EL (cell line): ENCODE measurements at regions not wholly inside any gene's neighbourhood (a gene's known extent, or its start where the extent isn't known, plus 50 kb on each side); places are given as distances from the start of the nearest gene placed in this dataset.
"Not testable (repeated sequence)": the region's sequence is repeated elsewhere in the genome, so short reads cannot be mapped to it uniquely, and the experiment has no call there.

ENCODE experiments used
- DNase-seq: peaks from one replicate; pipeline ENCODE4 v3.0.0-alpha.2; 2016

DNA sequence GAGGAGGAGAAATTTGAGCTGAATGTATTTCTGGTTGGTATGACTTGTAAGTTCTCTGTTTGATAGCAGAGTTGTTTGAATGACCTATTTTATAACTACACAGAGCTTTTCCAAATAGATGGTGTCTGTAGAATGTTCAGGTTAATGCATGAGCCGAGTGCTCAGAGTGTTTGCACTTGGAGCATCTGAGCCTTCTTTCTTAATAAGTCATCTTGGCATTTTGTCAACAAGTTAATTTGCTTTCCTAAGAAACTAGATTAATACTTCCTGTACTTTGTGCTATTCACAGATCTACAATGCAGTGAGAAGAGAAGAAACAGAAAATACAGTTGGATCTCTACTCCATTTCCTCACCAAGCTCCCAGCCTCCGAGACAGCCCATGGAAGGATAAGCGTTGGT lies 138.2 kb downstream of the PLCE1 start:
- DNase-seq = peak; percentile 63

DNA sequence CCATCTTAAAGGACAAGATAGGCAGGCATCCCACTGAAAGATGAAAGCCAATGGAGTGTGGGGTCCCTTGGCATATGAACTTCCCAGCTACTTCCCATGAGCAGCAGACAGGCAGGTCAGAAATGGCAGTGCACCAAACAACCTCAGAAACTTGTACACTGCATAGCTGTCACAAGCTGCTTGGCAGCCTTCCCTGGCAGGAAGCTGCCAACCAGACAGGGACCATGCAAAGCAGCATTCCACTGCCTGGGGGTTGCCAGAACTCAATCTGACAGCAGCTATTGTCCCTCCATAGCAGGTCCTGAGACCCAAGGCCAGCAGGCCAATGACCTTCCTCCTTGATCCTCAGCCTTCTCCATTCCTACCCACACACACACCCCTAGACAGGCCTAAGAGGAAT lies 139.5 kb downstream of the PLCE1 start:
- peak; percentile 60 for DNase-seq

DNA sequence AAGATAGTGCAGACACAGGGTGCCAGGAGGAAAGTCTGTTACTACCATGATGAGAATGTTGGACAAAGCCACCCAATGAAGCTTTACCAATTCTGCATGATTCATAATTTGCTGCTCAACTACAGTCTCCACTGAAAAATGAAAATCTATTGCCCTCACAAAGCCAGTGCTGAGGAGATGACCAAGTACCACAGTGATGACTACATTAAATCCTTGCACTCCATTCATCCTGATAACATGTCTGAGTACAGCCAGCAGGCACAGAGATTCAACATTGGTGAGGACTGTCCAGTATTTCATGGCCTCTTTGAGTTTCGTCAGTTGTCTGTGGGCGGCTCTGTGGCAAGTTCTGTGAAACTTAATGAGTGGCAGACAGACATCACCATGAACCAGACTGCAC lies 144.0 kb downstream of the PLCE1 start:
- DNase-seq = peak; percentile 4

DNA sequence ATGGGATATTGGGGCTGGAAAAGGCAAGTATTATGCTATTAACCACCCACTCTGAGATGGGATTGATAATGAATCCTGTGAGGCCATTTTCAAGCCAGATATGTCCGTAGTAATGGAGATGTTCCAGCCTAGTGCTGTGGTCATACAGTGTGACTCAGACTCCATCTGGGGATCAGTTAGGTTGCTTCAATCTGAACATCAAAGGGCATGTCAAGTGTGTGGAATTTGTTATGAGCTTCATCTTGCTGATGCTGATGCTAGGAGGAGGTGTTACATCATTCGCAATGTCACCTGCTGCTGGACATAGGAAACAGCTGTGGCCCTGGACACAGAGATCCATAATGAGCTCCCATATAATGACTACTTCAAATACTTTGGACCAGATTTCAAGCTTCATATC lies 144.7 kb downstream of the PLCE1 start:
- DNase-seq = peak; percentile 56

DNA sequence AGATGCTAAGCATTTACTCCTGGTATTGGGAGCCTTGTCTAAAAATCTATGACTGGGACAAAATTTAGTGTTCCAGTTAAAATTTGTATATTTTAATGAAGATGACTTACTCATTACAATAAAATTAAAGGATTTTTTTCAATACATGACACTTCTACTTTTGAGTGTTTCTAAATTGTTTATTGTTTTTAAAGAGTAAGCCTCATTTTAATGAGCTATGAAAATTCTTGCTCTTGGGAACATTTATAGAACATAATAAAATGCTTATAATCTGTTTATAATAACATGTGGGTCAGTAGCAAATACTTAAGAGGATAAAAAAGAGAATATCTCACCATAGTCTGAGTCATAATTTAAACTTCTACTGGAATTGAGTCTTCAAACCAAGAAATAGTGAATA lies 149.5 kb downstream of the PLCE1 start:
- no peak for DNase-seq

DNA sequence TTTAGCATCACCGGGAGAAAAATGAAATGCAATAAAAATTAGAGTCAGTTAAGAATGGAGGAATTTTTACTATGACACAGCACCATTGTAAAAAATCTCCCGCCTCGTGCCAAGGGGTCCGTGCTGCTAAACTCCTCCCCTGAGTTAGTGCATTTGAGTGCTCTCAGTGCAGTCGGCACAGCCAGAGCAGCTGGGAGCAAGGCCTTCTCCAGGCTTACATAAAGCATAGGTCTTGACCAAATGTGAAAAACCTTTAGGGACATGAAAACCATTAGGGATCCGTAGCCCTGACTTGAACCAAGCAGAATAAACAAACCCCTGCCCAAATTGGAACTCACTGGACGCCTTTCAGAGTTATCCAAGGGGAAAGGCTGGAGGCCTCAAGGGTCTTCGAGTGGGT lies 152.6 kb downstream of the PLCE1 start:
- no peak for DNase-seq

DNA sequence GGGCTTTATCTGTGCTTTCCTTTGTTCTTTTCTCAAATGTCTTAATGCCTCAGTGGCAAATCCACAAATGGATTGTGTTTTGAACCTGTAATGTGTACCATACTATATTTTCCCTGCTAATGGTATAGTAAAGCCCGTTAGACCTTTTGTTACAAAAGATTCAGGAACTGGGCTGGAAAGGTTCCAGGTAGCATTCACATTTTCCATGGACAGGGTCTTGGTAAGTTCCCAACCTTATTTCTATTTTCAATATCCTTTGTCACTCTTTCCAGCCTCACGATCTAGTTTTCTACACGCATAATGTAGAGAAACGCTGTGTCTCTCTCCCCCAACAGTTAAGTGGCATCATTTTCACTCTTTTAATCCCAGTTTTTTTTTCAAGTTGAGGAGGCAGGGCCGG lies 153.0 kb downstream of the PLCE1 start:
- no peak for DNase-seq

DNA sequence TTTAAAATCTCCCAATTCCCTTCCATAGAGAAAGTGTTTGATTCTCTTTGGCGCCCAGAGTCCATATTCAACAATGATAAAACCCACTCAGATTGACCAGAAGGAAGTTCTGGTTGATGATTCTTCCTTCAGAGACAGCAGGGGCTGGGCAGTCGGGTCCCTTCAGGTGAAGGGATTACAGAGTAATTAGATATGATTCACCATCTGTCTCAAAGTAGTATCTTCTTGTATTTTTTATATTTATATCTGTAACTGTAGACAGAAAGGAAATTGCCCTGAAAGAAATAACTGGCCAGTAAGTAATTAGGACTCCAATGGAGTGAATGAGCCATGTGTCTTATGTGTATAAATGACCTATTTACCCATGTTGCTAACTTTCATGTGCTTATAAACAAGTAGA lies 156.0 kb downstream of the PLCE1 start:
- no peak for DNase-seq

DNA sequence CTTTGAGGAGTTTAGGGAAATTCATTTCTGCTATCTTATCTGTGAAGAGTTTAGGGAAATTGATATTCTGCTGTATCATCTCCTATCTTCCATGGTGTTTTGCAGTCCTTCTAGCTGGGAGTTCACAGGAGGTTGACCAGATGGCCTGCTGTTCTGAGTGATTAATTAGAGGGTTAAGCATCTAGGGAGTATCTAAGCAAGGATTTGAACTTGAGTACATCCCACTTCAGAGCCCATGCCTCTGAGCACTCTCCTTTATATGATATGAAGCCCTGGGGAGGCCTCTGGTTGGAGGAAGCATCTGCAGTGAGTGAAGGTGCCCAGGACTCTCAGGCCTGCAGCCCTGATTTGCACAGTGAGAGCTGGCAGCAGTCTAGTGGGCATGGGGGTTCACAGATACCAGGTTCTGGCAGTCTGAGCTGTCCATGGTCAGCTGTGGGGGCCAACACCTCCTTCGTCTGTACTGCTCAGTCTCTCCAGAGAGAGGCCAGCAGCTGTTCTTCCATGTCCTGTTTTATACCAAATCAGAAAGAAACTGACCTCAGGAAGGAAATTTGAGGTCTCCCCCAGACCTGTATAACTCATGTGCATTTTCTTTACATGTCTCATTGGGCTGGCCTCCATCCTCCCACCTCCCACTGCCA lies 156.9 kb downstream of the PLCE1 start:
- DNase-seq = no peak

DNA sequence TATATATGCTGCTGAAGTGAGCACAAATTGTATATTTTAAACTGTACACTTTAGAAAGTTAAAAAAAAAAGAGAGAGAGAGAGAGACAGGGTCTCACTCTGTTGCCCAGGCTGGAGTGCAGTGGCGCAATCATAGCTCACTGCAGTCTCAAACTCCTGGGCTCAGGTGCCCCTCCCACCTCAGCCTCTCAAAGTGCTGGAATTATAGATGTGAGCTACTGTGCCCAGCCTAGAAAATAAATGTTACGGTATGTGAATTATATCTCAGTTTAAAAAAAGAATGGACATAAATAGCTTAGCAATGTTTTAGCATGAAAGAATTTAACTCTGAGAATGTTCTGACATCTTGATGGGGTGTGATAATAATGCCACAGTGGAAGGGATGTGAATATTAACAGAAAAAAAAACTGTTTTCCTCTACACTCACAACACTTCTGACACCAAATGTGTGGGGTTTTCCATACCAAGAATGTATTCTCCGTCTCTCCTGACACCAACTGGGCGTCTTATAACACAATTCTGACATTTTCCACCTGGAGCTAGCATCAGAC lies 162.1 kb downstream of the PLCE1 start:
- no peak for DNase-seq

DNA sequence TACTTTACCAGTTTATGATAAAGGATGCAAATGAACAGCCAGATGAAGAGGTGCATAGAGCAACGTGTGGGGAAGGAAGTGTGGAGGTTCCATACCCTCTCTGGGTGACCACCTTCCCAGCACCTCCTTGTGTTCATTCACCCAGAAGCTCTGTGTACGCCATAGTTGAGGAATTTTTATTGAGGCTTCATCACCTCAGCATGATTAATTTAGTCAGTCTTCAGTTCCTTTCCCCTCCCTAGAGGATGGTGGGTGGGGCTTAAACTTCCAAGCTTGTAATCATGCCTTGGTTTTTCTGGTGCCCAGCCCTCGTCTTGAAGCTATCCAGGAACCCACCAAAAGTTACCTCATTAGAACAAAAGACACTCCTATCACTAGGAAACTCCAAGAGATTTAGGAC lies 162.7 kb downstream of the PLCE1 start:
- DNase-seq = no peak

DNA sequence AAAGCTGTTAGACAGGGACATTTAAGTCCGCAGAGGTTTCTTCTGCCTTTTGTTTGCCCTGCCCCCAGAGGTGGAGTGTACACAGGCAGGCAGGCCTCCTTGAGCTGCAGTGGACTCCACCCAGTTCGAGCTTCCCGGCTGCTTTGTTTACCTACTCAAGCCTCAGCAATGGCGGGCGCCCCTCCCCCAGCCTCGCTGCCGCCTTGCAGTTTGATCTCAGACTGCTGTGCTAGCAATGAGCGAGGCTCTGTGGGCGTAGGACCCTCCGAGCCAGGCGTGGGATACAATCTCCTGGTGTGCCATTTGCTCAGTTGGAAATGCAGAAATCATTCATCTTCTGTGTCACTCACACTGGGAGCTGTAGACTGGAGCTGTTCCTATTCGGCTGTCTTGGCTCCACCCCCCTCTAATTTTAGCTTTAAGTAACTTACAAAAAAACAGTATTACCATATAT lies 171.5 kb downstream of the PLCE1 start:
- not testable (repeated sequence) for DNase-seq

DNA sequence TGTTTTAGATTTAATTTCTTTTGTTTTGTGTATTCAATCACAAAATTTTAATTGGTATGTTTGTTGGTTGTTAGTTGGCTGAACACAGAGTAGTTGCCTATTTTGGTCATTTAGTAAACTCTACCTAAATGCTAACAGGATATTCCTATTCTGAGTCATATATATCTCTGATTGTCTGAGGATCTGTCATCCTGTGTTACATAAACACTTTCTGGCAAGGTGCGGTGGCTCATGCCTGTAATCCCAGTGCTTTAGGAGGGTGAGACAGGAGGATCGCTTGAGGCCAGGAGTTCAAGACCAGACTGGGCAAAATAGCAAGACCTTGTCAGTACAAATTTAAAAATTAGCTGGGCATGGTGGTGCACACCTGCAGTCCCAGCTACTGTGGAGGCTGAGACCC lies 178.6 kb downstream of the PLCE1 start:
- DNase-seq = no peak

DNA sequence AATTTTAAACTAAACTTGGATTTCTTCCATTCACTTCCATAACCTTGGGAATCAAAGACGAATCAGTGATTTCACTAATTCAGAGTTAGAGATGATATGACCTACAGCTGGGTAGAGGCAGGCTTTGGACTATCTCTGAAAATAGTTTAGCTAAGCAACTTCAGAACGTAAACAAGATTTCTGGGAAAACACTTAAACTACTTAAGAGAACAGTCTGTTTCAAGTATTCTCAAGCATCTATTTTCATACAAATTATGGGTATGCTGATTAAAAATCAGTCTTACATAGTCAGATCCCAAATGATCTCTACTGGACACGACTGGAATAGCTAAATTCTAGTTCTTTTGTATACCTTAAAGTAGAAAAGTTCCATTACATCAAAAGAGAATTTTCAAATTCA lies 179.9 kb downstream of the PLCE1 start:
- DNase-seq = no peak

DNA sequence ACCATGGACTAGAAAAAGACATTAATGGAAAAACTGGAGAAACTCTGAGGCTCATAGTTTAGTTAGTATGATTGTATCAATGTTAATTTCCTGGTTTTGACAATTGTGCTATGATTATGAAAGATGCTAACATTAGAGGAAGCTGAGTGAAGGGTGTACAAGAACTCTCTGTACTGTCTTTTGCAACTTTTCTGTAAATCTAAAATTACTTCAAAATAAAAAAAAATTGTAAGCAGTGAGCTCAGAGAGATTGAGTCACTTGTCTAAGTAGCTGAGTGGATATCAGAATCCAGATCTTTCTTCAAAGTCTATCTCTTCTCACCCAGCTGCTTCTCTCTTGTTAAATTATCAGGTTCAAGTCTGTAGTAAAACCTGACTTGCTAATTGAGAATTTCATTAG lies 181.1 kb downstream of the PLCE1 start:
- no peak for DNase-seq

DNA sequence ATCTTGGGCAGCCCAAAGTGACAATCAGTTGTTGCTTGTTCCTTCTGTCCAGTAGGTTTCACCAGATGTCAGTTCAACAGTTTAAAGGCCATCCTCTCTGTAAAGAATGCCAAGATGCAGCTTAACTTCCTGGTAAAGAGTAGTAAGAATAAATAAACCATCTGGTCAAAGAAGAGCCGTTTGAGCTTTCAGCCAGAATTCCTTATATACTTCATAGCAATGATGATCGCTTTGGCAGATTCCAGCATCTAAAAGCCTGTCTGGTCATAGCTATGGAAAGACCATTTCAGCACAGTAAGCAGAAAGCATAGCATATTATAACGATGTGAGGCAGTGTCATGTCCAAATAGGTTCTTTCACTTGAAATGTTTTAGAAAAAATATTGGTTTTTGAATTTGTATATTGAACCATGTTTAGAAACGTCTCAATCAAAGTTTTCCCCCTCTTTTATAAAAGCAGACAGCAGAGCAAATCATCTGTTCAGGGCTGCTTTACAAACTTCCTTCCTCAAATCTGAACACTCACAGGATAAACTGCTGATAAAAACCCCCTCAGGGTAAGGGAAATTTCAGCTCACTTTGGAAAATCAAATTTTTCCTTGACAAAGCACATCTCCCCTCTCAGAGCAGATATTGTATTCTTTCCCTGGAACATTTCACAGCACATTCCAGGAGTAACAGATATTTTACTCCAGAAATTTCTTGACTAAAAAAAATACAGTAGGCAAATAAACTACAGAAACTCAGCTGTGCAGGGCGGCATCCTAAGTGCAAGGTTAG lies 184.1 kb downstream of the NOC3L start:
- peak; percentile 6 for DNase-seq

DNA sequence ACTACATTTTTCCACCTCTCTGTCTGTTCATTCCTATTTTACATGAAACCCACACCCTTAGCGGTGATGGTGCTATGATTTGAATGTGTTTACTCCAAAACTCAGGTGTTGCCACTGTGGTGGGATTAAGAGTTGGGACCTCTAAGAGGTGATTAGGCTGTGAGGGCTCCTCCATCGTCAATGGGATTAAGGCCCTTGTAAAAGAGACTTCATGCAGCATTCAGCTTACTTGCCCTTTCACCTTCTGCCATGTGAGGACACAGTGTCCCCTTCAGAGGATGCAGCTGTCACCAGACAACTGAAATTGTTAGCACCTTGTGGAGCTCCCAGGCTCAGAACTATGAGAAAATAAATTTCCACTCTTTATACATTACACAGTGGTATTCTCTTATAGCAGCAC lies 182.2 kb downstream of the NOC3L start:
- no peak for DNase-seq

DNA sequence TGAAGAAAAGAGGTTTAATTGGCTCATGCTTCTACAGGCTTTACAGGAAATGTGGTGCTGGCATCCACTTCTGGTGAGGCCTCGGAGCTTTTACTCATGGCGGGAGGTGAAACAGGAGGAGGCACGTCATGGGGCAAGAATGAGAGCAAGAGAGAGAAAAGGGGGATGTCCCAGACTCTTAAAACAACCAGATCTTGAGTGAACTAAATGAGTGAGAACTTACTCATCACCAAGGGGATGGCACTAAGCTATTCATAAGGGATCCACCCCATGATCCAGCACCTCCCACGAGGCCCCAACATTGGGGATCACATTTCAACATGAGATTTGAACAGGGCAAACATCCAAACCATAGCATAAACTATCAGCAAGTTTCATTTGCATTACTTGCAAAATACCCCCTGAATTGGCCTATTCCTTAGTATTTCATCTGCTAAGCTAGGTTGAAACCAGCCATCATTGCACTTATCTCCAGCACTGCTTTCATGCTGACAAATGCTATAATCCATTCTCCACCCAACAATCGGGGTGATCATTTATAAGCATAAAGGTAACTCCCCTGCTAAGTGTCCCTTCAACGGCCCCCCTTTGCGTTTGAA lies 179.0 kb downstream of the NOC3L start:
- peak; percentile 98 for DNase-seq

DNA sequence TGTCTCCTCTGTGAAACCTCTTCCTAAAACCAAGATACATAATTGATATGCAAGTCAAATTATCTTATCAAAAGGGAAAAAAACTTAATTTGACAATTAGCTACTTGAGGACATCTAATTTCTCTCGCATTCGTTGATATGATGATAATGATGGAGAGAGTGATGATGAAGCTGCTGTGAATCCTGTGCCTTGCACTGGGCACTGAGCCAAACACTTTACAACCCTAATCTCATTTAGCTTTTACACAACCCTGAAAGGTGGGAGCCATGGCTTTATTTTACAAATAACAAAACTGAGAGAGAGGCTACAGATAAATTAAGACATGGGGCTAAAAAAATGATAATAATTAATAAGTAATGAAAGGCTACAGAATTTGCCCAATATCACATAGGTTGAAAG lies 176.0 kb downstream of the NOC3L start:
- DNase-seq = no peak

DNA sequence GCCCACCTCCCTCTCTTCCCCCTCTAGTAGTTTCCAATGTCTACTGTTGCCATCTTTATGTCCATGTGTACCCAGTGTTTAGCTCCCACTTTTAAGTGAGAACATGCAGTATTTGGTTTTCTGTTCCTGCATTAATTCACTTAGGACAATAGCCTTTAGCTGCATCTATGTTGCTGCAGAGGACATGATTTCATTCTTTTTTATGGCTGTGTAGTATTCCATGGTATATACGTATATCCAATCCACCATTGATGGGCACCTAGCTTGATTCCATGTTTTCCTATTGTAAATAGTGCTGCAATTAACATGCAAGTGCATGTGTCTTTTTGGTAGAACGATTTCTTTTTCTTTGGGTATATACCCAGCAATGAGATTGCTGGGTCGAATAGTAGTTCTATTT lies 170.4 kb downstream of the NOC3L start:
- DNase-seq = no peak

DNA sequence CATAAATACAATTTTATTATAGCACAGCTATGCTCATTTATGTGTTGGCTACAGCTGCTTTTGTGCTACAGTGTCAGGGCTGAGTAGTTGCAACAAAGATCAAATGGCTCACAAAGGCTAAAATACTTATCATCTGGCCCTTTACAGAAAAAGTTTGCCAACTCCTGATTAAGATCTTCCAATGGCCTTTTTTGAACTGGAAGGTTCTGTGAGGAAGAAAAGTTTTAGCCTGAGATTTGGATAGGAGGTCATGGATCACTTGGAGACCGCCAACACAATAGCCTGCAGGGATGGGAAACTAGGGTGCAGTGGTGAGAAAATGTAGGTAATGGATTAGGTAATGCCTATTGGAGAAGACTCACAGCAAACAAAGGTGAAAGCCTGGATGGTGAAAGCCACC lies 169.8 kb downstream of the NOC3L start:
- peak; percentile 29 for DNase-seq

DNA sequence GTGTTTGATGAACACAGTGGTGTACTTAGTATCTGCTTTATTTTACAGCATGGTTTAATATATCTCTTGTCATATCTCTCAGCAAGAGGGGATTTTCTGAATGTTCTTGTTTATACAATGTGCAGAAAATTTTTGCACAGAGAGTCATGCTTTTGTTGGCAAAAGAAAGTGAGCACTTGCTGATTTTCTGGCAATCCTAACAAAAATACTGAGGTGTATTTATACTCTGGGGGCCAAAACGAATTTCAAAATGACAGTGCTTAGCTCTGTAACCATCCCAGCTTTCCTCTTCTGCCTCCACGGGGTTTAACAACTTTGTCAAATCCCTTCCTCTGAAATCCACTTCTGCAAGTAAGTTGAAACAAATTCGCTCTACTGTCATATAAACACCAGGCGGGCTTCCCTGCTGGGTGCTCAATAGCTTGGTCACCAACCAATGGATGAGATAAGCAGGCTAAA lies 169.2 kb downstream of the NOC3L start:
- DNase-seq = peak; percentile 70

DNA sequence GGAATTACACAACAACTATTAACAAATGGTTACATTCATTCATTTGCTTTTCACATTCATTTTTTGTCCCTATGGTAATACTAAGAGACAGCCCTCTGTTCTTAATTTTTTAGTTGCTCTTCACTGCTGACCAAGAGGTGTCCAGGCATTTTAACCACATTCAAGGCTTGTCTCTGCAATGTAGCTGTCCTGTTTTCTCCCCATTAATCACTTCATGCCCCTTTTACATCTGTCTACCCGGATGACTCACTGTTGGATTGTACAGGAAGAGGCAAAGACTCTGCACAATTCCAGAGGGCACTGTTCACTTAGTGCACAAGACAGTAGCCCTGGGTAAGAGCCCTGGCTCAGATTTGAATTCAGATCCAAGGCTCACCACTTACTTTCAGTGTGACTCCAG lies 168.5 kb downstream of the NOC3L start:
- DNase-seq = peak; percentile 85

DNA sequence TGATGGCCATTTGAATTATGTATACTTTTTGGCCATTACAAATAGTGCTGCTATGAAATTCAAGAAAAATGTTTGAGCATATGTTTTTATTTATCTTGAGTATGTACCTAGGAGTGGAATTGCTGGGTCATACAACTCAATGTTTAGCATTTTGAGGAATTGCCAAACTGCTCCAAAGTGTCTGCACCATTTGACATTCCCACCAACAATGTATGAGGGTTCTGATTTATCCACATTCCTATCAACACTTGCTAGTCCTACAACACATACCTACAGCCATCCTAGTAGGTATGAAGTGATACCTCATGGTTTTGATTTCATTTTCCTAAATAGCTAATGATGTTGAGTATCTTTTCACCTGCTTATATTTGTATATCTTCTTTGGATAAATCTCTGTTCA lies 165.5 kb downstream of the NOC3L start:
- DNase-seq = no peak
